Naive thymus-derived CD8-positive, alpha-beta T cell (primary cell): ENCODE measurements at regions not wholly inside any gene's neighbourhood (a gene's known extent, or its start where the extent isn't known, plus 50 kb on each side); places are given as distances from the start of the nearest gene placed in this dataset.
"Not testable (repeated sequence)": the region's sequence is repeated elsewhere in the genome, so short reads cannot be mapped to it uniquely, and the experiment has no call there.

ENCODE experiments used
- ATAC-seq, 2 donors: fragments of 150-1000 bp; cut with Tn5 transposase in 1 of 2; sonication (Bioruptor Pico), chemical (Tn5 transposase) in 1 of 2; 1 replicate in 1 of 2; 2 replicates in 1 of 2; pipeline ENCODE4 v1.10.0; 2021; ENCODE audit warnings: mild to moderate bottlenecking in 2 of 2, moderate library complexity in 2 of 2
- POLR2A ChIA-PET: fragments of 350-600 bp; sonication (Branson Sonifier 250); formaldehyde crosslinking; loops from one replicate; lab custom pipeline; 2021; ENCODE audit warnings: antibody characterized with exemption; lab: Charles Lee
- DNase-seq, 10 donors: peaks; one replicate each; pipeline versions ENCODE4 v3.0.0 to v3.0.0-alpha.2; 2020 to 2022
- H3K27ac Mint-ChIP-seq, 10 donors: one replicate each; pipeline ENCODE4 v1.8.0; 2020 to 2022; ENCODE audit warnings: mild to moderate bottlenecking in 10 of 10, mixed read lengths in 10 of 10, moderate library complexity in 4 of 10, inconsistent platforms in 1 of 10
- H3K27me3 Mint-ChIP-seq, 5 donors: one replicate each; pipeline ENCODE4 v1.8.0; 2021 to 2022; ENCODE audit warnings: mixed read lengths in 5 of 5
- H3K36me3 Mint-ChIP-seq, 3 donors: one replicate each; pipeline ENCODE4 v1.8.0; 2020 to 2022; ENCODE audit warnings: mixed read lengths in 3 of 3, mild to moderate bottlenecking in 2 of 3, inconsistent platforms in 1 of 3
- H3K4me1 Mint-ChIP-seq, 4 donors: one replicate each; pipeline ENCODE4 v1.8.0; 2021 to 2022; ENCODE audit warnings: mixed read lengths in 4 of 4
- H3K4me3 Mint-ChIP-seq, 10 donors: one replicate each; pipeline ENCODE4 v1.8.0; 2020 to 2022; ENCODE audit warnings: mild to moderate bottlenecking in 10 of 10, mixed read lengths in 10 of 10, moderate library complexity in 6 of 10, inconsistent platforms in 1 of 10
- H3K9me3 Mint-ChIP-seq, 9 donors: one replicate each; pipeline ENCODE4 v1.8.0; 2020 to 2022; ENCODE audit warnings: mixed read lengths in 9 of 9, mild to moderate bottlenecking in 3 of 9, inconsistent platforms in 1 of 9, moderate library complexity in 1 of 9

DNA sequence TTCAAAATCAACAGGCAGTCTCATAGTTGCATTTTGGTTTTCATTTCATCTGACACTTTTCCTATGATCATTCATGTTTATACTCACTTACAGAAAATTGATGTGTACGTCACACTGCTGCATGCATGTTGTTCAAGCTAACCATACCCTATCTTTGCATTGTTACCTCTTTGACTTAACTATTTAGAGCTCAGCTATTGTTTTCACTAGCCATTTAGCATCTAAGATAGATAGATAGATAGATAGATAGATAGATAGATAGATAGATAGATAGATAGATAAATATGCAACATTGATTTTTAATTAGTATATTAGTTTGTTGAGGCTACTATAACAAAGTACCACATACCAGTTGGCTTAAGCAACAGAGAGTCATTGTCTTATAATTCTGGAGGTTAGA lies 649.5 kb upstream of the KCND2 start:
- no peaks in the 10 kb centered on the region for H3K36me3 Mint-ChIP-seq
- POLR2A ChIA-PET, result no interaction called here
- no peaks in the 10 kb centered on the region for H3K27me3 Mint-ChIP-seq
- no peak for ATAC-seq
- peaks cover 0 to 17% (median 2%) of the 10 kb centered on the region in 9 donors for H3K9me3 Mint-ChIP-seq
- no peak overlapping the region for H3K27ac Mint-ChIP-seq
- no peaks in the 10 kb centered on the region for H3K4me1 Mint-ChIP-seq
- H3K4me3 Mint-ChIP-seq, result no peak overlapping the region
- DNase-seq, result no peak

DNA sequence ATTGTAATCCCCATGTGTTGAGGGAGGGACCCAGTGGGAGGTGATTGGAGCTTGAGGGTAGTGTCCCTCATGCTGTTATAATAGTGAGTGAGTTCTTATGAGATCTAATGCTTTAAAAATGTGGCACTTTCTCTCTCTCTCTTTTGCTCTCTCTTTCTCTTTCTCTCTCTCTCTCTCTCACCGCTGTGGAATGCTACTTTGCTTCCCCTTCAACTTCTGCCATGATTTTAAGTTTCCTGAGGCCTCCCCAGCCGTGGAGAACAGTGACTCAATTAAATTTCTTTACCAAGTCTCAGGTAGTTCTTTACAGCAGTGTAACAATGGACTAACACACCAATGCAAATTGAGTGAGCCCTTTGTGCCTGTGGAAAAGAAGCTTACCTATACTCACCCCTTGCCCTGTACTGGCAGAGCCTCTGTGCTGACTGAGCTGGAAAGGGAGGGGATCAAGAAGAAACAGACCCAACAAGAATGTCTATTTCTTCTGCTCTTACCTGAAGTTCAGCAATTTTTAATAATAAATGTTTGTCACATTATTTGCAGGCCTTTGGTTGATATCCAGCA lies 642.5 kb upstream of the KCND2 start:
- POLR2A ChIA-PET, result no interaction called here
- H3K27ac Mint-ChIP-seq, result no peak overlapping the region
- H3K4me1 Mint-ChIP-seq, result no peaks in the 10 kb centered on the region
- DNase-seq (no peak), ATAC-seq (no peak)
- no peak overlapping the region for H3K4me3 Mint-ChIP-seq
- no peaks in the 10 kb centered on the region for H3K27me3 Mint-ChIP-seq
- peaks cover 0 to 12% (median 0%) of the 10 kb centered on the region in 9 donors for H3K9me3 Mint-ChIP-seq
- no peaks in the 10 kb centered on the region for H3K36me3 Mint-ChIP-seq

- ATAC-seq, H3K4me1 Mint-ChIP-seq, H3K36me3 Mint-ChIP-seq, H3K27me3 Mint-ChIP-seq, H3K27ac Mint-ChIP-seq, DNase-seq, POLR2A ChIA-PET, H3K4me3 Mint-ChIP-seq: not testable (repeated sequence)
- H3K9me3 Mint-ChIP-seq, result peaks cover 3 to 30% (median 8%) of the 10 kb centered on the region in 9 donors
Observed at GRCh38 chr7:119633812-119634211, 639.2 kb upstream of the KCND2 start.

GRCh38 chr7:119640326-119640725 lies 632.6 kb upstream of the KCND2 start:
- Mint-ChIP-seq H3K27ac (no peak overlapping the region), H3K9me3 (peaks cover 6 to 47% (median 13%) of the 10 kb centered on the region in 9 donors), H3K36me3 (peaks cover 0 to 6% (median 0%) of the 10 kb centered on the region in 3 donors), H3K4me3 (no peak overlapping the region), H3K4me1 (no peaks in the 10 kb centered on the region), H3K27me3 (no peaks in the 10 kb centered on the region)
- ATAC-seq (no peak), DNase-seq (no peak)
- POLR2A ChIA-PET, result no interaction called here

GRCh38 chr7:119640861-119641260 lies 632.1 kb upstream of the KCND2 start:
- H3K27ac Mint-ChIP-seq, result no peak overlapping the region
- ATAC-seq (no peak), DNase-seq (no peak)
- H3K4me1 Mint-ChIP-seq, result no peaks in the 10 kb centered on the region
- H3K9me3 Mint-ChIP-seq, result peaks cover 6 to 47% (median 13%) of the 10 kb centered on the region in 9 donors
- H3K4me3 Mint-ChIP-seq, result no peak overlapping the region
- H3K36me3 Mint-ChIP-seq, result peaks cover 0 to 6% (median 0%) of the 10 kb centered on the region in 3 donors
- H3K27me3 Mint-ChIP-seq, result no peaks in the 10 kb centered on the region
- POLR2A ChIA-PET, result no interaction called here

- H3K4me1 Mint-ChIP-seq, result no peaks in the 10 kb centered on the region
Observed at GRCh38 chr7:119643558-119643957, 629.4 kb upstream of the KCND2 start.

DNA sequence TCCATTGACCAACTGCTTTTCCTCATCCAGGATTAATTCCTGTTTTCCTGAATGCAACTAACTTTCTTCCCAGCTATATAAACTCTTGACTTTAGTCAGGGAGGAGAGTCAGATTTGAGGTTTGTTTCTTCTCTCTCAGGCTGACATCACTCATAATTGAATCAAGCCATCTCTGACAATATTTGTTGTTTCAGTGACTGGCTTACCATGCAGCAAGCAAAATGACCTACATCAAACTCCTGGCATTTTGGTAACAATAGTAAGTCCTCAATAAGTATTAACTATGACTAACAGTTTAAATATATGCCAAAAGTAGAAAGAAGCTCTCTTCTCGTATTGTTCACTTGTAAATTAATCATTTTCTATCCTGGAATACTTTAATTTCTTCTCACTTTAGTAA lies 625.7 kb upstream of the KCND2 start:
- Mint-ChIP-seq H3K4me1 (no peaks in the 10 kb centered on the region), H3K9me3 (peaks cover 0 to 21% (median 9%) of the 10 kb centered on the region in 9 donors), H3K27ac (no peak overlapping the region), H3K27me3 (no peaks in the 10 kb centered on the region), H3K36me3 (no peaks in the 10 kb centered on the region), H3K4me3 (no peak overlapping the region)
- POLR2A ChIA-PET, result no interaction called here
- DNase-seq, result no peak
- no peak for ATAC-seq

More at GRCh38 chr7:119643558-119643957, 629.4 kb upstream of the KCND2 start:
- no peak for DNase-seq
- Mint-ChIP-seq H3K27ac (no peak overlapping the region), H3K4me3 (no peak overlapping the region), H3K27me3 (no peaks in the 10 kb centered on the region), H3K9me3 (peaks cover 4 to 34% (median 10%) of the 10 kb centered on the region in 9 donors), H3K36me3 (no peaks in the 10 kb centered on the region)
- POLR2A ChIA-PET, result no interaction called here
- ATAC-seq, result no peak

GRCh38 chr7:119648752-119649151 lies 624.2 kb upstream of the KCND2 start:
- H3K4me1 Mint-ChIP-seq, POLR2A ChIA-PET, H3K27me3 Mint-ChIP-seq, DNase-seq, H3K4me3 Mint-ChIP-seq, ATAC-seq, H3K27ac Mint-ChIP-seq, H3K36me3 Mint-ChIP-seq: not testable (repeated sequence)
- H3K9me3 Mint-ChIP-seq, result peaks cover 0 to 14% (median 7%) of the 10 kb centered on the region in 9 donors

DNA sequence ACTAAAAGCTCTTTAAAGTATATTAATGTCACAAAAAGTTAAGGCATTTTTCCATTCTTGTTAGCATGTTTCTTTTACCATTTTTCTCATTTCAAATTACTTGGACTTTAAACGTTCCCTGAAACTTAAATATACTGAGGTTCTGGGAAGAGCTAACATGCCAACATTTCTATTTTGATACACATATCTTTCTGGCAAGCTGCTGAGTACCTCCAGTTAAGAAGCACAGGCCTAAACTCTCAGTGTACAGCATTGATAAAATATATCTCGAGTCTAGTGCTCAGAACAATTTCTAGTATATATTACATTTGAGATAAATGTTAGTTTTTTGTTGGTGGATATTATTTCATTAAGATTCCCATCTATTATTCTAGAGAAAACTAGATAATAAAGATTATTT lies 612.9 kb upstream of the KCND2 start:
- no peaks in the 10 kb centered on the region for H3K4me1 Mint-ChIP-seq
- DNase-seq, result no peak
- no peak overlapping the region for H3K4me3 Mint-ChIP-seq
- no peaks in the 10 kb centered on the region for H3K27me3 Mint-ChIP-seq
- no peaks in the 10 kb centered on the region for H3K36me3 Mint-ChIP-seq
- no peak for ATAC-seq
- H3K27ac Mint-ChIP-seq, result no peak overlapping the region
- POLR2A ChIA-PET, result no interaction called here
- H3K9me3 Mint-ChIP-seq, result peaks cover 0 to 18% (median 5%) of the 10 kb centered on the region in 9 donors

GRCh38 chr7:119664601-119665000 lies 608.4 kb upstream of the KCND2 start:
- Mint-ChIP-seq H3K4me3 (no peak overlapping the region), H3K27me3 (no peaks in the 10 kb centered on the region)
- POLR2A ChIA-PET, result no interaction called here

DNA sequence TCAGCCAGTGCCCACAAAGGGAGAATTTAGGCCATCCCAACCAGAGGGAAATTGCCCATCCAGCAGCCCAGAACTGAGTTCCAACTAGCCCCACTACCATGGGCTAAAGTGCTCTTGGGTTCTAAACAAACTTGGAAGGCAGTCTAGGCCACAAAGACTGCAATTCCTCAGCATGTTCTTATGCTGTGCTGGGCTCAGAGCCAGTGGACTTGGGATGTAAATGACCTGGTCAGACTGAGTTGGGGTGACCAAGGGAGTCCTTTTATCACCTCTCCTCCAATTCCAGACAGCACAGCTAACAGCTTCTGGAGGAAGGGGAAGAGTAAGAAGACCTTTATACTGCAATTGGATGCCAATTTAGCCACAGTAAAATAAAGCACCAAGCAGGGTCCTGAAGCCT lies 607.2 kb upstream of the KCND2 start:
- Mint-ChIP-seq H3K36me3 (no peaks in the 10 kb centered on the region), H3K9me3 (peaks cover 0 to 14% (median 8%) of the 10 kb centered on the region in 9 donors), H3K27ac (no peak overlapping the region), H3K4me3 (no peak overlapping the region), H3K27me3 (no peaks in the 10 kb centered on the region), H3K4me1 (no peaks in the 10 kb centered on the region)
- ATAC-seq (no peak), DNase-seq (peak in 1 of 10 donors; percentile 0)
- POLR2A ChIA-PET, result no interaction called here

More at GRCh38 chr7:119664601-119665000, 608.4 kb upstream of the KCND2 start:
- no peaks in the 10 kb centered on the region for H3K4me1 Mint-ChIP-seq
- H3K27ac Mint-ChIP-seq, result no peak overlapping the region
- H3K9me3 Mint-ChIP-seq, result peaks cover 0 to 13% (median 8%) of the 10 kb centered on the region in 9 donors
- ATAC-seq, result no peak
- no peaks in the 10 kb centered on the region for H3K36me3 Mint-ChIP-seq
- DNase-seq, result no peak

DNA sequence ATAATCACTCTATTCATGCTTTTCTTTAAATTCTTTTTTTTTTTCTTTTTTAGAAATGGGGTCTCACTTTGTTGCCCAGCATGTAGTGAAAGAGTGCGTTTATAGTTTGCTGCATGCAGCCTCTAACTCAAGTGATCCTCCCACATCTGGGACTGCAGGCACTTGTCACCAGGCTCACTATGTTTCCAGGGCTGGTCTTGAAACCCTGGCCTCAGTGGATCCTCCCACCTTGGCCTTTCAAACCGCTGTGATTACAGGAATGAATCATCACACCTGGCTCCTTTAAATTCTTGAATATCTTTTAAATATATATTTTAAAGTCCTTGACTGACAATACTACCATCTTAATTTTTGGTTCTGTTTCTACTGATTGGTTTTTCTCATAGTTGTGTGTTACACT lies 591.6 kb upstream of the KCND2 start:
- H3K4me3 Mint-ChIP-seq, result no peak overlapping the region
- H3K36me3 Mint-ChIP-seq, result no peaks in the 10 kb centered on the region
- no peaks in the 10 kb centered on the region for H3K4me1 Mint-ChIP-seq
- no peak for ATAC-seq
- peaks cover 0 to 19% (median 6%) of the 10 kb centered on the region in 9 donors for H3K9me3 Mint-ChIP-seq
- no peak overlapping the region for H3K27ac Mint-ChIP-seq
- no peak for DNase-seq
- POLR2A ChIA-PET, result no interaction called here
- no peaks in the 10 kb centered on the region for H3K27me3 Mint-ChIP-seq

DNA sequence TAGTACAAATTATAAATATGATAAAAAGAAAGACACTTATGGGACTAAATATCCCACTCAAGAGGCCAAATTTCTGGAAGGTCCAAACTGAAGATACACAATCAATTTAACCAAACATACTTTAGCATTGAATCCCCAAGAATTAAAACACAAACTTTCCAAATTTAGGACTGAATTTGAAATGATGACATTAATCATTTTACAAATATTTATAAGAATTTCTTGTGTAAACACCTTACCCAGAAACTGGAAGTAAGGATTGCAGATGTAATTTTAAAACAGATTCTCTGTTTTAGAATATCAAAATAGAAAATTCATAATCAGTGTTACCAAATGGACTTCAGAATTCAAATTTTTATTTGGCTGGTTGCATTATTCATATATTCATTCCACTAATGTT lies 588.2 kb upstream of the KCND2 start:
- ATAC-seq, result no peak
- Mint-ChIP-seq H3K4me3 (no peak overlapping the region), H3K27me3 (no peaks in the 10 kb centered on the region), H3K4me1 (no peaks in the 10 kb centered on the region), H3K27ac (no peak overlapping the region), H3K36me3 (no peaks in the 10 kb centered on the region), H3K9me3 (peaks cover 0 to 14% (median 8%) of the 10 kb centered on the region in 9 donors)
- DNase-seq, result no peak
- POLR2A ChIA-PET, result no interaction called here

- H3K36me3 Mint-ChIP-seq, result no peaks in the 10 kb centered on the region
- ATAC-seq (no peak), DNase-seq (no peak)
- H3K4me1 Mint-ChIP-seq, result no peaks in the 10 kb centered on the region
- H3K27me3 Mint-ChIP-seq, result no peaks in the 10 kb centered on the region
- no peak overlapping the region for H3K27ac Mint-ChIP-seq
- POLR2A ChIA-PET, result no interaction called here
- H3K4me3 Mint-ChIP-seq, result no peak overlapping the region
- peaks cover 0 to 14% (median 5%) of the 10 kb centered on the region in 9 donors for H3K9me3 Mint-ChIP-seq
Observed at GRCh38 chr7:119685906-119686305, 587.1 kb upstream of the KCND2 start.
